Endothelial cell of umbilical vein (primary cell): ENCODE measurements at regions not wholly inside any gene's neighbourhood (a gene's known extent, or its start where the extent isn't known, plus 50 kb on each side); places are given as distances from the start of the nearest gene placed in this dataset.

ENCODE experiments used
- BruUV-seq: library from RNA; stranded (reverse); fragments of 400-500 nt; replicated peaks from 2 replicates; lab custom pipeline; 2021; lab: Mats Ljungman, UMichigan
- CTCF ChIA-PET: fragments of 300-600, 350-600 bp; sonication (Branson Sonifier 250); formaldehyde crosslinking; loops from one replicate; lab custom pipeline; 2021; ENCODE audit warnings: antibody characterized with exemption, inconsistent platforms; lab: Charles Lee
- POLR2A ChIA-PET: fragments of 300-600, 350-600 bp; sonication (Branson Sonifier 250); formaldehyde crosslinking; loops from one replicate; lab custom pipeline; 2021; ENCODE audit warnings: antibody characterized with exemption, inconsistent platforms; lab: Charles Lee
- DNase-seq: peaks from one replicate; pipeline ENCODE4 v3.0.0-alpha.2; 2011; ENCODE audit warnings: low read depth, low spot score
- FAIRE-seq: peaks from 2 replicates; lab custom pipeline; 2011; peaks lifted over from hg19 to GRCh38; lab: Jason Lieb, UNC
- H2AFZ ChIP-seq: 2 replicates; pipeline ENCODE4 v1.6.0; 2012; ENCODE audit warnings: low read depth, low read length, control low read depth, inconsistent platforms
- H3K27ac ChIP-seq: 2 replicates; pipeline ENCODE4 v1.5.1; 2011; ENCODE audit warnings: low read depth, mild to moderate bottlenecking, control low read depth, low read length, moderate library complexity; ENCODE audit not compliant: insufficient read depth
- H3K27me3 ChIP-seq, 2 experiments: 2 replicates each; pipeline versions ENCODE4 v1.6.0 to v1.6.1; 2011; ENCODE audit warnings: low read length in 2 of 2, mixed read lengths in 1 of 2; ENCODE audit not compliant: control insufficient read depth in 2 of 2, insufficient read depth in 2 of 2
- H3K36me3 ChIP-seq, 2 experiments: 2 replicates in 1 of 2; 3 replicates in 1 of 2; pipeline ENCODE4 v1.5.1; 2011; ENCODE audit warnings: low read length in 2 of 2, mild to moderate bottlenecking in 1 of 2, moderate library complexity in 1 of 2; ENCODE audit not compliant: control insufficient read depth in 2 of 2, insufficient read depth in 2 of 2; ENCODE audit errors: extremely low read depth in 1 of 2
- H3K4me1 ChIP-seq: 3 replicates; pipeline ENCODE4 v1.5.1; 2011; ENCODE audit warnings: mild to moderate bottlenecking, low read length; ENCODE audit not compliant: control insufficient read depth, insufficient read depth; ENCODE audit errors: extremely low read depth
- H3K4me2 ChIP-seq: 2 replicates; pipeline ENCODE4 v1.6.1; 2011; ENCODE audit warnings: low read length, control low read depth, mixed read lengths; ENCODE audit not compliant: insufficient read depth
- H3K4me3 ChIP-seq, 3 experiments: fragments of 200-600 bp in 1 of 3; sonication (generic), shearing (Covaris generic) in 1 of 3; replicated peaks in 1 of 3; 2 replicates each; pipeline ENCODE4 v1.5.1; 2011 to 2016; ENCODE audit warnings: control low read depth in 3 of 3, low read length in 3 of 3, mild to moderate bottlenecking in 2 of 3, inconsistent platforms in 1 of 3, low read depth in 1 of 3, moderate library complexity in 1 of 3; ENCODE audit not compliant: insufficient read depth in 1 of 3
- H3K79me2 ChIP-seq: 2 replicates; pipeline ENCODE4 v1.6.0; 2012; ENCODE audit warnings: low read length, inconsistent platforms; ENCODE audit not compliant: control insufficient read depth, insufficient read depth
- H3K9ac ChIP-seq: replicated peaks from 2 replicates; pipeline ENCODE3; 2011; ENCODE audit warnings: low read length, control low read depth; ENCODE audit not compliant: insufficient read depth; ENCODE audit errors: extremely low read depth
- H3K9me1 ChIP-seq: replicated peaks from 3 replicates; pipeline ENCODE4 v1.6.0; 2011; ENCODE audit warnings: mild to moderate bottlenecking, low read length; ENCODE audit not compliant: control insufficient read depth, insufficient read depth; ENCODE audit errors: extremely low read depth
- H3K9me3 ChIP-seq: replicated peaks from 2 replicates; pipeline ENCODE4 v1.5.1; 2012; ENCODE audit warnings: low read length, inconsistent platforms; ENCODE audit not compliant: control insufficient read depth, insufficient read depth
- H4K20me1 ChIP-seq: replicated peaks from 2 replicates; pipeline ENCODE3; 2011; ENCODE audit warnings: mild to moderate bottlenecking, low read length; ENCODE audit not compliant: control insufficient read depth, insufficient read depth; ENCODE audit errors: extremely low read depth
- EZH2 ChIP-seq: IDR thresholded peaks from 2 replicates; pipeline ENCODE4 v1.6.1; 2012; ENCODE audit warnings: borderline replicate concordance, low read depth, mild to moderate bottlenecking, moderate library complexity, low read length, inconsistent platforms; ENCODE audit not compliant: severe bottlenecking
- FOS ChIP-seq: IDR thresholded peaks from 2 replicates; pipeline ENCODE4 v1.6.1; 2011; ENCODE audit warnings: mild to moderate bottlenecking, low read length, moderate library complexity, borderline replicate concordance; ENCODE audit not compliant: insufficient read depth
- GATA2 ChIP-seq: IDR thresholded peaks from 2 replicates; pipeline ENCODE4 v1.7.0; 2011; ENCODE audit warnings: low read depth, mild to moderate bottlenecking, moderate library complexity, mixed read lengths, low read length; ENCODE audit not compliant: insufficient read length, insufficient read depth
- JUN ChIP-seq: IDR thresholded peaks from 2 replicates; pipeline ENCODE4 v1.6.1; 2011; ENCODE audit warnings: borderline replicate concordance, low read depth; ENCODE audit not compliant: insufficient read length, insufficient read depth
- MYC ChIP-seq: IDR thresholded peaks from one replicate; pipeline ENCODE4 v1.6.1; 2011; ENCODE audit warnings: mild to moderate bottlenecking, low read depth, low read length
- POLR2A ChIP-seq: IDR thresholded peaks from 2 replicates; pipeline ENCODE4 v1.6.1; 2012; ENCODE audit warnings: low read depth, mild to moderate bottlenecking, control low read depth, low read length
- POLR2AphosphoS5 ChIP-seq: IDR thresholded peaks from 2 replicates; pipeline ENCODE4 v1.6.1; 2012; ENCODE audit warnings: low read depth, mild to moderate bottlenecking, control low read depth, low read length, moderate library complexity; ENCODE audit not compliant: insufficient read depth
- dilution Hi-C: fragments of 300-500 bp; cut with MboI; formaldehyde crosslinking; loops from one replicate; pipeline ENCODE4 v1.15.0; 2019; ENCODE audit warnings: low sequenced_read_pairs; ENCODE audit not compliant: extremely low pct_ligation_motif_present
- intact Hi-C: fragments of 100-400 bp; cut with micrococcal nuclease; formaldehyde crosslinking; loops from one replicate; pipeline ENCODE4 v1.10.0; 2022
- TF ChIP-seq, protein P1 (sequence below): IDR thresholded peaks from 2 replicates; pipeline ENCODE4 v1.6.1; 2011; ENCODE audit not compliant: insufficient read depth, insufficient read length
- TF ChIP-seq, protein P2 (sequence below), 2 donors: IDR thresholded peaks; 1 replicate in 1 of 2; 2 replicates in 1 of 2; pipeline ENCODE4 v1.5.1; 2011; ENCODE audit warnings: low read length in 2 of 2, mild to moderate bottlenecking in 2 of 2, moderate library complexity in 2 of 2, control low read depth in 1 of 2, inconsistent platforms in 1 of 2, low read depth in 1 of 2; ENCODE audit not compliant: insufficient read depth in 1 of 2; ENCODE audit errors: extremely low read depth in 1 of 2

DNA sequence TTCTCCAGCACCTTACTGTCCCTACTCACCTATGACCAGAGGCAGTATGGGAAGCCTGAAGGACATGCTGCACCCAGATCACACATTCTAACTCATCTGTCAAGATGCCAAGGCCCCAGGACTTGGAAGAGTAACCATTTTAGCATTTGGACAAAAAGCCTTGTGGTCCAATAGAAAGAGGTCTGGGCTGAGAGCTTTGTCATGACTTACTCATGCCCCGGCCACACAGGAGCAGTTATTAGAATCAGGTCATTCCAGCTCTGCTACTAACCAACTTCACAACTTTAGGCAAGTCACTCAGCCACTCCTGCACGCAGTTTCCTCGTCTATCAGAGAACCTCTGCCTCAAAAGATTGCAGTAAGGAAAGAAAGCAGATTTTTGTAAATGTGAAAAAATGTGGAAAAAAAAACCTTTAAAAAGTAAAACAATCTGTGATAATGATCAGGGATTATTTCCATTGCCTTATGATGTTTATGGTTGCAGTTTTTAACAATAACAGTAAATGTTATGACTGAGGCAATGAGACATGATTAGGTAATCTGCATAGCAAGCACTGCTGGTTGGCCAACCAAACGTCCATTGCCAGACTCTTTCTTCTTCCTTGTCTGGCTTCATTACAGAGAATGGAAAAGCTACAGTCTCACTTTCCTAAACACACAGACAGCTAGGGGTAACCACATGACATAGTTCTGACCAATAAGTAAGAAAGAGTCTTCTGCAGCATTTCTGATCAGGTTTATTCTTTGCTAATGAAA is 255.4 kb upstream of the CHAC2 start:
- Histone ChIP-seq H3K27ac (no peak overlapping the region), H3K27me3 (no peaks in the 10 kb centered on the region), H3K4me2 (no peak overlapping the region), H3K9me3 (no peaks in the 10 kb centered on the region), H3K9me1 (no peaks in the 10 kb centered on the region), H4K20me1 (no peaks in the 10 kb centered on the region), H3K4me3 (no peak overlapping the region), H3K79me2 (no peaks in the 10 kb centered on the region), H3K9ac (no peak overlapping the region), H3K36me3 (no peaks in the 10 kb centered on the region), H3K4me1 (peaks cover 3% of the 10 kb centered on the region), H2AFZ (no peak overlapping the region)
- CTCF ChIA-PET, result no interaction called here
- TF ChIP-seq, protein P1, sequence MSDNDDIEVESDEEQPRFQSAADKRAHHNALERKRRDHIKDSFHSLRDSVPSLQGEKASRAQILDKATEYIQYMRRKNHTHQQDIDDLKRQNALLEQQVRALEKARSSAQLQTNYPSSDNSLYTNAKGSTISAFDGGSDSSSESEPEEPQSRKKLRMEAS, result no peak
- TF ChIP-seq EZH2 (no peak), FOS (no peak), POLR2A (no peak), MYC (no peak), GATA2 (no peak)
- no TSS peak for BruUV-seq
- DNase-seq (no peak), FAIRE-seq (no peak)
- intact Hi-C loops (no loop called here), dilution Hi-C loops (no loop called here)
- POLR2A ChIA-PET, result no interaction called here

DNA sequence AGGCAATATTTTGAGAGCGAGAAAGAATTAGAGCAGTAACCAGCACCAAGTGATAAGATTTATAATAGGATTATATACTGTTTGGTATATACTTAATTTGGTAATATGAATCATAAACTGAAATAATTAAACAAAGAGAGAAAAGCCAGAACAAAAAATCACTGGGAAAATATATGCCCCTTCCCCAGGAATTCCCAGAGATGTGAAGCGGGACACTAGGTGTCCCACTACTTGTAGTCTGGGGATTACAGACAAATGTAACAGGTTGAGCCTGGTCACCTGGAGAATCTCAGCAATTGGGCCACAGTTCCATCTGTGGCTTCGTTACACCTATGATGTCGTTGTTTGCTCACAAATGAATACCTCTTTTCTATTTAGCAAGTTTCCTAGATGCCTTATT is 256.1 kb upstream of the CHAC2 start:
- intact Hi-C loops (no loop called here), dilution Hi-C loops (no loop called here)
- CTCF ChIA-PET, result no interaction called here

More for the DNA sequence above, 256.1 kb upstream of the CHAC2 start:
- H3K9me1 ChIP-seq, result no peaks in the 10 kb centered on the region
- H4K20me1 ChIP-seq, result no peaks in the 10 kb centered on the region
- H3K4me1 ChIP-seq, result peaks cover 3% of the 10 kb centered on the region
- FAIRE-seq, result no peak
- no TSS peak for BruUV-seq
- no peaks in the 10 kb centered on the region for H3K79me2 ChIP-seq
- H3K27me3 ChIP-seq, result no peaks in the 10 kb centered on the region
- H3K4me3 ChIP-seq, result no peak overlapping the region
- TF ChIP-seq MYC, result no peak
- no peak for TF ChIP-seq EZH2
- TF ChIP-seq FOS, result no peak
- TF ChIP-seq, protein P1, result no peak
- TF ChIP-seq, protein P2, sequence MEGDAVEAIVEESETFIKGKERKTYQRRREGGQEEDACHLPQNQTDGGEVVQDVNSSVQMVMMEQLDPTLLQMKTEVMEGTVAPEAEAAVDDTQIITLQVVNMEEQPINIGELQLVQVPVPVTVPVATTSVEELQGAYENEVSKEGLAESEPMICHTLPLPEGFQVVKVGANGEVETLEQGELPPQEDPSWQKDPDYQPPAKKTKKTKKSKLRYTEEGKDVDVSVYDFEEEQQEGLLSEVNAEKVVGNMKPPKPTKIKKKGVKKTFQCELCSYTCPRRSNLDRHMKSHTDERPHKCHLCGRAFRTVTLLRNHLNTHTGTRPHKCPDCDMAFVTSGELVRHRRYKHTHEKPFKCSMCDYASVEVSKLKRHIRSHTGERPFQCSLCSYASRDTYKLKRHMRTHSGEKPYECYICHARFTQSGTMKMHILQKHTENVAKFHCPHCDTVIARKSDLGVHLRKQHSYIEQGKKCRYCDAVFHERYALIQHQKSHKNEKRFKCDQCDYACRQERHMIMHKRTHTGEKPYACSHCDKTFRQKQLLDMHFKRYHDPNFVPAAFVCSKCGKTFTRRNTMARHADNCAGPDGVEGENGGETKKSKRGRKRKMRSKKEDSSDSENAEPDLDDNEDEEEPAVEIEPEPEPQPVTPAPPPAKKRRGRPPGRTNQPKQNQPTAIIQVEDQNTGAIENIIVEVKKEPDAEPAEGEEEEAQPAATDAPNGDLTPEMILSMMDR (IDR thresholded peaks at IDR 0.05; ENCODE audit: extremely low read depth in 1 of 2, insufficient read depth in 1 of 2, low read depth in 1 of 2, low read length in 2 of 2), result no peak
- TF ChIP-seq JUN, result no peak
- no peak for TF ChIP-seq POLR2AphosphoS5
- TF ChIP-seq GATA2, result no peak
- H2AFZ ChIP-seq, result no peak overlapping the region
- H3K9me3 ChIP-seq, result no peaks in the 10 kb centered on the region
- DNase-seq, result no peak
- H3K9ac ChIP-seq, result no peak overlapping the region
- H3K36me3 ChIP-seq, result no peaks in the 10 kb centered on the region
- POLR2A ChIA-PET, result no interaction called here
- H3K27ac ChIP-seq, result no peak overlapping the region
- no peak overlapping the region for H3K4me2 ChIP-seq
